HepG2 (cell line): ENCODE measurements at regions not wholly inside any gene's neighbourhood (a gene's known extent, or its start where the extent isn't known, plus 50 kb on each side); places are given as distances from the start of the nearest gene placed in this dataset.

Source experiments
- ATAC-seq: fragments of 200-7000 bp; cut with Tn5 transposase; 3 replicates; pipeline ENCODE4 v1.9.1; 2020; ENCODE audit warnings: mild to moderate bottlenecking, moderate library complexity
- BruUV-seq: library from RNA; stranded (reverse); fragments of 400-500 nt; replicated peaks from 2 replicates; lab custom pipeline; 2021; lab: Mats Ljungman, UMichigan
- CTCF ChIA-PET: fragments of 300-600 bp; formaldehyde crosslinking; extraction: SDS; loops from one replicate; lab custom pipeline; 2021; ENCODE audit warnings: low total read pairs, inconsistent platforms, low intra/inter-chr PET ratio; lab: Yijun Ruan, JAX
- POLR2A ChIA-PET: fragments of 350-600 bp; sonication (Branson Sonifier 250); formaldehyde crosslinking; loops from one replicate; lab custom pipeline; 2020; ENCODE audit warnings: antibody characterized with exemption, inconsistent platforms; lab: Yijun Ruan, JAX
- DNase-seq: peaks from one replicate; pipeline ENCODE4 v3.0.0-alpha.2; 2015; ENCODE audit warnings: low spot score
- FAIRE-seq: peaks from 3 replicates; lab custom pipeline; 2011; peaks lifted over from hg19 to GRCh38; lab: Jason Lieb, UNC
- H2AFZ ChIP-seq: one replicate; pipeline ENCODE4 v1.6.1; 2011; ENCODE audit warnings: low read length, inconsistent platforms
- H3K27ac ChIP-seq: fragments of 300-600 bp; 3 replicates; pipeline ENCODE4 v1.8.0; 2011; ENCODE audit warnings: mixed run types, mild to moderate bottlenecking, mixed read lengths, low read length, inconsistent platforms; ENCODE audit not compliant: insufficient read depth; ENCODE audit errors: extremely low read length
- H3K27me3 ChIP-seq, 2 experiments: fragments of 200-600 bp in 1 of 2; 2 replicates in 1 of 2; 3 replicates in 1 of 2; pipeline versions ENCODE4 v1.6.0 to v1.8.0; 2011; ENCODE audit warnings: low read length in 2 of 2, mild to moderate bottlenecking in 2 of 2, moderate library complexity in 2 of 2, inconsistent platforms in 1 of 2; ENCODE audit not compliant: insufficient read depth in 2 of 2, control insufficient read depth in 1 of 2
- H3K36me3 ChIP-seq, 2 experiments: fragments of 200-600 bp in 1 of 2; replicated peaks in 1 of 2; 2 replicates in 1 of 2; 3 replicates in 1 of 2; pipeline versions ENCODE4 v1.5.1 to v1.8.0; 2011; ENCODE audit warnings: low read length in 2 of 2, inconsistent platforms in 1 of 2; ENCODE audit not compliant: insufficient read depth in 2 of 2, control insufficient read depth in 1 of 2
- H3K4me1 ChIP-seq: 2 replicates; pipeline ENCODE4 v1.5.1; 2012; ENCODE audit warnings: low read length, inconsistent platforms; ENCODE audit not compliant: insufficient read depth
- H3K4me2 ChIP-seq: 2 replicates; pipeline ENCODE4 v1.6.0; 2011; ENCODE audit warnings: low read depth, low read length, inconsistent platforms
- H3K4me3 ChIP-seq, 3 experiments: fragments of 200-600 bp in 1 of 3; sonication (generic), shearing (Covaris generic) in 1 of 3; replicated peaks in 1 of 3; 2 replicates each; pipeline ENCODE4 v1.5.1; 2011 to 2016; ENCODE audit warnings: low read length in 3 of 3, inconsistent platforms in 2 of 3, low read depth in 2 of 3, mild to moderate bottlenecking in 2 of 3, control low read depth in 1 of 3, mixed read lengths in 1 of 3; ENCODE audit not compliant: insufficient read depth in 1 of 3
- H3K79me2 ChIP-seq: one replicate; pipeline ENCODE4 v1.6.1; 2011; ENCODE audit warnings: low read length, inconsistent platforms; ENCODE audit not compliant: insufficient read depth
- H3K9ac ChIP-seq: 2 replicates; pipeline ENCODE4 v1.6.0; 2011; ENCODE audit warnings: mild to moderate bottlenecking, low read depth, low read length, inconsistent platforms; ENCODE audit not compliant: insufficient read depth
- H3K9me3 ChIP-seq: 2 replicates; pipeline ENCODE4 v1.5.1; 2012; ENCODE audit warnings: mild to moderate bottlenecking, low read length
- H4K20me1 ChIP-seq: 2 replicates; pipeline ENCODE4 v1.6.0; 2011; ENCODE audit warnings: inconsistent platforms, mild to moderate bottlenecking, low read length, moderate library complexity; ENCODE audit not compliant: insufficient read depth
- ATM ChIP-seq: fragments of 450-650 bp; IDR thresholded peaks from 2 replicates; pipeline ENCODE4 v1.7.1; 2017; ENCODE audit warnings: mild to moderate bottlenecking, borderline replicate concordance
- CHD4 ChIP-seq: fragments of 200-600 bp; sonication (generic); IDR thresholded peaks from 2 replicates; pipeline ENCODE4 v1.7.0; 2017; ENCODE audit warnings: mild to moderate bottlenecking, low read length, borderline replicate concordance
- FOXK1 ChIP-seq: sonication (generic); formaldehyde crosslinking; IDR thresholded peaks from 2 replicates; pipeline ENCODE4 v1.4.0; 2020; ENCODE audit warnings: low read depth, missing genetic modification reagents, borderline replicate concordance
- GTF2F1 ChIP-seq: fragments of 150-350 bp; IDR thresholded peaks from 2 replicates; pipeline ENCODE4 v1.6.1; 2014; ENCODE audit warnings: low read length
- JUN ChIP-seq: sonication (generic); formaldehyde crosslinking; IDR thresholded peaks from 2 replicates; pipeline ENCODE4 v1.4.0; 2020; ENCODE audit warnings: mild to moderate bottlenecking, missing genetic modification reagents
- NCOA5 ChIP-seq: sonication (generic); formaldehyde crosslinking; IDR thresholded peaks from 2 replicates; pipeline ENCODE4 v1.4.0; 2020; ENCODE audit warnings: missing genetic modification reagents
- PCBP1 ChIP-seq: fragments of 200-400 bp; formaldehyde crosslinking; IDR thresholded peaks from 2 replicates; pipeline ENCODE4 v1.6.1; 2017; ENCODE audit warnings: mild to moderate bottlenecking, low read depth, low read length, borderline replicate concordance
- SP5 ChIP-seq: IDR thresholded peaks from 2 replicates; pipeline ENCODE4 v1.6.1; 2016; ENCODE audit warnings: low read depth, borderline replicate concordance
- ZNF543 ChIP-seq: sonication (generic); formaldehyde crosslinking; IDR thresholded peaks from 2 replicates; pipeline ENCODE4 v1.4.0; 2020; ENCODE audit warnings: mild to moderate bottlenecking, missing genetic modification reagents
- ZNF558 ChIP-seq: sonication (generic); formaldehyde crosslinking; IDR thresholded peaks from 2 replicates; pipeline ENCODE4 v1.9.0; 2022; ENCODE audit warnings: mild to moderate bottlenecking, missing genetic modification reagents, borderline replicate concordance
- ZNF713 ChIP-seq: sonication (generic); formaldehyde crosslinking; IDR thresholded peaks from 2 replicates; pipeline ENCODE4 v1.4.0; 2020; ENCODE audit warnings: mild to moderate bottlenecking, missing genetic modification reagents
- ZNF720 ChIP-seq: sonication (generic); formaldehyde crosslinking; IDR thresholded peaks from 2 replicates; pipeline ENCODE4 v1.4.0; 2020; ENCODE audit warnings: missing genetic modification reagents
- ZNF775 ChIP-seq: sonication (generic); formaldehyde crosslinking; IDR thresholded peaks from 2 replicates; pipeline ENCODE4 v1.4.0; 2020; ENCODE audit warnings: missing genetic modification reagents, mild to moderate bottlenecking, moderate library complexity, borderline replicate concordance
- ZNF850 ChIP-seq: sonication (generic); formaldehyde crosslinking; conservative IDR thresholded peaks from 2 replicates; pipeline ENCODE4 v1.9.0; 2021; ENCODE audit warnings: mild to moderate bottlenecking, missing genetic modification reagents
- WGBS: methylation state at CpG from one replicate; pipeline ENCODE4 v1.1.6; 2017; ENCODE audit warnings: low lambda C conversion rate; 5-methylcytosine and 5-hydroxymethylcytosine counted together
- in situ Hi-C: cut with HindIII; loops from 2 replicates; pipeline ENCODE4 v1.10.0; 2017; ENCODE audit warnings: low pct_unique_long_range_greater_than_20kb; ENCODE audit not compliant: extremely low pct_ligation_motif_present
- intact Hi-C: fragments of 100-400 bp; cut with micrococcal nuclease; formaldehyde crosslinking; loops from one replicate; pipeline ENCODE4 v1.10.0; 2022; ENCODE audit not compliant: unreplicated experiment
- TF ChIP-seq, protein P1 (sequence below): sonication (generic); formaldehyde crosslinking; IDR thresholded peaks from 2 replicates; pipeline ENCODE4 v1.5.0; 2020; ENCODE audit warnings: mild to moderate bottlenecking, low read depth, missing genetic modification reagents, borderline replicate concordance
- TF ChIP-seq, protein P2 (sequence below): sonication (generic); formaldehyde crosslinking; IDR thresholded peaks from 2 replicates; pipeline ENCODE4 v1.4.0; 2020; ENCODE audit warnings: missing genetic modification reagents
- TF ChIP-seq, protein P3 (sequence below): sonication (generic); formaldehyde crosslinking; IDR thresholded peaks from 2 replicates; pipeline ENCODE4; 2020; ENCODE audit warnings: missing genetic modification reagents, mild to moderate bottlenecking, borderline replicate concordance
- TF ChIP-seq, protein P4 (sequence below): sonication (generic); formaldehyde crosslinking; IDR thresholded peaks from 2 replicates; pipeline ENCODE4 v1.5.0; 2020; ENCODE audit warnings: missing genetic modification reagents
- TF ChIP-seq, protein P5 (sequence below): sonication (generic); formaldehyde crosslinking; conservative IDR thresholded peaks from 2 replicates; pipeline ENCODE4 v1.4.0; 2020; ENCODE audit warnings: missing genetic modification reagents

DNA sequence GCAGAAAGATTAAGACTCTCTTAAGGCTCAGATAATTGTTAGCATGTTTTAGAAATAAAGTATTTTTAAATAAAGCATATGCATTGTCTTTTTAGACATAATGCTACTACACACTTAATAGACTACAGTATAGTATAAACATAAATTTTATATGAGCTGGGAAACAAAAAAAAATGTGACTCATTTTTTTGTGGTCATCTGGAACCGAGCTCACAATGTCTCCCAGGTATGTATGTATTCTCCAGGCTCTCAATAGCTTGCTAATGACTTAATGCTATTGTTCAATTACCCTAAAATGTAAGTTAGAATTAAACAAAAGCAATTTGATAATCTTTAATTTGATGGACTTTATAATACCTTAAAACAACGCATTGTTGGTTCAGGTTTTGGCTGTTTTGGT, 167.2 kb downstream of the NUP35 start:
- BruUV-seq = no TSS peak
- no peaks in the 10 kb centered on the region for H3K36me3 ChIP-seq
- no peaks in the 10 kb centered on the region for H3K9me3 ChIP-seq
- H3K4me3 ChIP-seq = no peak overlapping the region
- no peak overlapping the region for H3K27ac ChIP-seq
- WGBS = 0% methylated on average over 2 of the region's 2 CpGs
- in situ Hi-C loops (no loop called here), intact Hi-C loops (no loop called here)
- H3K4me2 ChIP-seq = no peak overlapping the region
- H3K79me2 ChIP-seq = no peaks in the 10 kb centered on the region
- FAIRE-seq = no peak
- ChIA-PET POLR2A (no interaction called here), CTCF (no interaction called here)
- H4K20me1 ChIP-seq = no peaks in the 10 kb centered on the region
- no peak for ATAC-seq
- no peak overlapping the region for H3K9ac ChIP-seq
- no peak for DNase-seq
- H2AFZ ChIP-seq = no peak overlapping the region
- no peaks in the 10 kb centered on the region for H3K4me1 ChIP-seq
- H3K27me3 ChIP-seq = no peaks in the 10 kb centered on the region
- TF ChIP-seq PCBP1 = no peak
- TF ChIP-seq ZNF558 = no peak
- no peak for TF ChIP-seq GTF2F1
- no peak for TF ChIP-seq NCOA5
- TF ChIP-seq SP5 (CRISPR knock-in tag) = no peak
- TF ChIP-seq, protein P1, sequence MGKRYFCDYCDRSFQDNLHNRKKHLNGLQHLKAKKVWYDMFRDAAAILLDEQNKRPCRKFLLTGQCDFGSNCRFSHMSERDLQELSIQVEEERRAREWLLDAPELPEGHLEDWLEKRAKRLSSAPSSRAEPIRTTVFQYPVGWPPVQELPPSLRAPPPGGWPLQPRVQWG (CRISPR knock-in tag) = no peak
- TF ChIP-seq, protein P2, sequence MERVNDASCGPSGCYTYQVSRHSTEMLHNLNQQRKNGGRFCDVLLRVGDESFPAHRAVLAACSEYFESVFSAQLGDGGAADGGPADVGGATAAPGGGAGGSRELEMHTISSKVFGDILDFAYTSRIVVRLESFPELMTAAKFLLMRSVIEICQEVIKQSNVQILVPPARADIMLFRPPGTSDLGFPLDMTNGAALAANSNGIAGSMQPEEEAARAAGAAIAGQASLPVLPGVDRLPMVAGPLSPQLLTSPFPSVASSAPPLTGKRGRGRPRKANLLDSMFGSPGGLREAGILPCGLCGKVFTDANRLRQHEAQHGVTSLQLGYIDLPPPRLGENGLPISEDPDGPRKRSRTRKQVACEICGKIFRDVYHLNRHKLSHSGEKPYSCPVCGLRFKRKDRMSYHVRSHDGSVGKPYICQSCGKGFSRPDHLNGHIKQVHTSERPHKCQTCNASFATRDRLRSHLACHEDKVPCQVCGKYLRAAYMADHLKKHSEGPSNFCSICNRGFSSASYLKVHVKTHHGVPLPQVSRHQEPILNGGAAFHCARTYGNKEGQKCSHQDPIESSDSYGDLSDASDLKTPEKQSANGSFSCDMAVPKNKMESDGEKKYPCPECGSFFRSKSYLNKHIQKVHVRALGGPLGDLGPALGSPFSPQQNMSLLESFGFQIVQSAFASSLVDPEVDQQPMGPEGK (CRISPR knock-in tag) = no peak
- no peak for TF ChIP-seq ATM
- no peak for TF ChIP-seq JUN (CRISPR knock-in tag)
- TF ChIP-seq ZNF775 (CRISPR knock-in tag) = no peak
- TF ChIP-seq, protein P3, sequence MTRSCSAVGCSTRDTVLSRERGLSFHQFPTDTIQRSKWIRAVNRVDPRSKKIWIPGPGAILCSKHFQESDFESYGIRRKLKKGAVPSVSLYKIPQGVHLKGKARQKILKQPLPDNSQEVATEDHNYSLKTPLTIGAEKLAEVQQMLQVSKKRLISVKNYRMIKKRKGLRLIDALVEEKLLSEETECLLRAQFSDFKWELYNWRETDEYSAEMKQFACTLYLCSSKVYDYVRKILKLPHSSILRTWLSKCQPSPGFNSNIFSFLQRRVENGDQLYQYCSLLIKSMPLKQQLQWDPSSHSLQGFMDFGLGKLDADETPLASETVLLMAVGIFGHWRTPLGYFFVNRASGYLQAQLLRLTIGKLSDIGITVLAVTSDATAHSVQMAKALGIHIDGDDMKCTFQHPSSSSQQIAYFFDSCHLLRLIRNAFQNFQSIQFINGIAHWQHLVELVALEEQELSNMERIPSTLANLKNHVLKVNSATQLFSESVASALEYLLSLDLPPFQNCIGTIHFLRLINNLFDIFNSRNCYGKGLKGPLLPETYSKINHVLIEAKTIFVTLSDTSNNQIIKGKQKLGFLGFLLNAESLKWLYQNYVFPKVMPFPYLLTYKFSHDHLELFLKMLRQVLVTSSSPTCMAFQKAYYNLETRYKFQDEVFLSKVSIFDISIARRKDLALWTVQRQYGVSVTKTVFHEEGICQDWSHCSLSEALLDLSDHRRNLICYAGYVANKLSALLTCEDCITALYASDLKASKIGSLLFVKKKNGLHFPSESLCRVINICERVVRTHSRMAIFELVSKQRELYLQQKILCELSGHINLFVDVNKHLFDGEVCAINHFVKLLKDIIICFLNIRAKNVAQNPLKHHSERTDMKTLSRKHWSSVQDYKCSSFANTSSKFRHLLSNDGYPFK (CRISPR knock-in tag) = no peak
- TF ChIP-seq ZNF850 (CRISPR knock-in tag) = no peak
- no peak for TF ChIP-seq ZNF543
- TF ChIP-seq, protein P4, sequence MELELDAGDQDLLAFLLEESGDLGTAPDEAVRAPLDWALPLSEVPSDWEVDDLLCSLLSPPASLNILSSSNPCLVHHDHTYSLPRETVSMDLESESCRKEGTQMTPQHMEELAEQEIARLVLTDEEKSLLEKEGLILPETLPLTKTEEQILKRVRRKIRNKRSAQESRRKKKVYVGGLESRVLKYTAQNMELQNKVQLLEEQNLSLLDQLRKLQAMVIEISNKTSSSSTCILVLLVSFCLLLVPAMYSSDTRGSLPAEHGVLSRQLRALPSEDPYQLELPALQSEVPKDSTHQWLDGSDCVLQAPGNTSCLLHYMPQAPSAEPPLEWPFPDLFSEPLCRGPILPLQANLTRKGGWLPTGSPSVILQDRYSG (CRISPR knock-in tag) = no peak
- no peak for TF ChIP-seq CHD4
- no peak for TF ChIP-seq ZNF713
- no peak for TF ChIP-seq ZNF720 (CRISPR knock-in tag)
- TF ChIP-seq, protein P5, sequence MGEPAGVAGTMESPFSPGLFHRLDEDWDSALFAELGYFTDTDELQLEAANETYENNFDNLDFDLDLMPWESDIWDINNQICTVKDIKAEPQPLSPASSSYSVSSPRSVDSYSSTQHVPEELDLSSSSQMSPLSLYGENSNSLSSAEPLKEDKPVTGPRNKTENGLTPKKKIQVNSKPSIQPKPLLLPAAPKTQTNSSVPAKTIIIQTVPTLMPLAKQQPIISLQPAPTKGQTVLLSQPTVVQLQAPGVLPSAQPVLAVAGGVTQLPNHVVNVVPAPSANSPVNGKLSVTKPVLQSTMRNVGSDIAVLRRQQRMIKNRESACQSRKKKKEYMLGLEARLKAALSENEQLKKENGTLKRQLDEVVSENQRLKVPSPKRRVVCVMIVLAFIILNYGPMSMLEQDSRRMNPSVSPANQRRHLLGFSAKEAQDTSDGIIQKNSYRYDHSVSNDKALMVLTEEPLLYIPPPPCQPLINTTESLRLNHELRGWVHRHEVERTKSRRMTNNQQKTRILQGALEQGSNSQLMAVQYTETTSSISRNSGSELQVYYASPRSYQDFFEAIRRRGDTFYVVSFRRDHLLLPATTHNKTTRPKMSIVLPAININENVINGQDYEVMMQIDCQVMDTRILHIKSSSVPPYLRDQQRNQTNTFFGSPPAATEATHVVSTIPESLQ = no peak
- no peak for TF ChIP-seq FOXK1 (CRISPR knock-in tag)
